Right lobe of liver (tissue), 6 donors: ENCODE measurements at regions not wholly inside any gene's neighbourhood (a gene's known extent, or its start where the extent isn't known, plus 50 kb on each side); places are given as distances from the start of the nearest gene placed in this dataset.

Source experiments
- ATAC-seq, 4 donors: fragments of 200-7000 bp; cut with Tn5 transposase; one replicate each; pipeline ENCODE4 v1.9.1; 2020; ENCODE audit warnings: mild to moderate bottlenecking in 4 of 4, moderate library complexity in 4 of 4
- DNase-seq, 3 donors: peaks; one replicate each; pipeline ENCODE4 v3.0.0-alpha.2; 2020
- H3K27ac ChIP-seq, 3 donors: fragments of 200-600 bp; one replicate each; pipeline ENCODE4 v1.8.0; 2022
- H3K27me3 ChIP-seq, 2 donors: fragments of 200-600 bp; one replicate each; pipeline ENCODE4 v1.8.0; 2022
- H3K36me3 ChIP-seq, 4 donors: fragments of 200-600 bp; sonication (generic) in 1 of 4; one replicate each; pipeline versions ENCODE4 v1.5.1 to v1.8.0; 2017 to 2022; ENCODE audit warnings: control low read depth in 1 of 4
- H3K4me1 ChIP-seq, 4 donors: fragments of 200-600 bp; sonication (generic) in 1 of 4; one replicate each; pipeline versions ENCODE4 v1.5.1 to v1.8.0; 2017 to 2022; ENCODE audit warnings: control low read depth in 1 of 4
- H3K4me3 ChIP-seq, 3 donors: fragments of 200-600 bp; one replicate each; pipeline ENCODE4 v1.8.0; 2022
- H3K9me3 ChIP-seq, 4 donors: fragments of 200-600 bp; sonication (generic) in 1 of 4; one replicate each; pipeline versions ENCODE4 v1.5.1 to v1.8.0; 2017 to 2022; ENCODE audit warnings: control low read depth in 1 of 4
- CTCF ChIP-seq, 4 donors: fragments of 200-600 bp in 3 of 4; fragments of 450-650 bp in 1 of 4; IDR thresholded peaks; one replicate each; pipeline versions ENCODE4 v1.5.1 to v1.8.0; 2016 to 2022; ENCODE audit warnings: antibody characterized with exemption in 4 of 4, mild to moderate bottlenecking in 2 of 4
- POLR2A ChIP-seq: fragments of 450-650 bp; IDR thresholded peaks from one replicate; pipeline ENCODE4 v1.6.1; 2017; ENCODE audit warnings: antibody characterized with exemption, mild to moderate bottlenecking
- whole genome bisulfite sequencing: methylation state at CpG from one replicate; pipeline ENCODE4 v1.1.6; 2018; ENCODE audit warnings: low coverage, low lambda C conversion rate; ENCODE audit not compliant: insufficient coverage; ENCODE audit errors: missing lambda C conversion rate; 5-methylcytosine and 5-hydroxymethylcytosine counted together
- intact Hi-C, 2 donors: fragments of 100-400 bp; cut with DNase I; formaldehyde crosslinking; loops; one replicate each; pipeline versions ENCODE4 v1.11.2 to v1.14.1; 2022
- donor health status: DM: no; HTN: yes; CAD: no.
- donor health status: DM: no; HTN: no; CAD: no.
- donor health status: DM: no; HTN: no; CAD: no.
- donor health status: DM: no; HTN: yes; CAD: no.
- donor health status: DM: no; HTN: yes; CAD: no.

- DNase-seq = no peak
- Histone ChIP-seq H3K4me1 (no peaks in the 10 kb centered on the region), H3K4me3 (no peak overlapping the region), H3K36me3 (no peaks in the 10 kb centered on the region), H3K9me3 (no peaks in the 10 kb centered on the region), H3K27ac (no peak overlapping the region), H3K27me3 (no peaks in the 10 kb centered on the region)
- no peak for TF ChIP-seq CTCF (IDR thresholded peaks at IDR 0.05)
- no peak for TF ChIP-seq POLR2A
- WGBS = 56% methylated on average over 5 of the region's 5 CpGs
- no peak for ATAC-seq
- intact Hi-C loops = no loop called here
Observed at GRCh38 chr7:47007471-47007870, 574.4 kb downstream of the TNS3 start.

GRCh38 chr7:47000561-47000960, 581.4 kb downstream of the TNS3 start:
- ATAC-seq (no peak), DNase-seq (no peak)
- H3K27ac ChIP-seq = no peak overlapping the region
- TF ChIP-seq POLR2A (no peak), CTCF (IDR thresholded peaks at IDR 0.05) (no peak)
- intact Hi-C loops = no loop called here
- H3K9me3 ChIP-seq = no peaks in the 10 kb centered on the region
- WGBS = 86% methylated on average over 1 of the region's 1 CpG
- no peaks in the 10 kb centered on the region for H3K27me3 ChIP-seq
- H3K4me1 ChIP-seq = no peaks in the 10 kb centered on the region
- H3K4me3 ChIP-seq = no peak overlapping the region
- H3K36me3 ChIP-seq = no peaks in the 10 kb centered on the region

- ATAC-seq = no peak
- intact Hi-C loops = no loop called here
- no peak overlapping the region for H3K27ac ChIP-seq
Observed at GRCh38 chr7:46999866-47000265, 582.0 kb downstream of the TNS3 start.

GRCh38 chr7:46996972-46997371, 584.9 kb downstream of the TNS3 start:
- Histone ChIP-seq H3K4me1 (no peaks in the 10 kb centered on the region), H3K4me3 (no peak overlapping the region), H3K27me3 (no peaks in the 10 kb centered on the region), H3K9me3 (no peaks in the 10 kb centered on the region), H3K27ac (no peak overlapping the region), H3K36me3 (no peaks in the 10 kb centered on the region)
- intact Hi-C loops = no loop called here
- 84% methylated on average over 3 of the region's 3 CpGs for WGBS
- TF ChIP-seq CTCF (IDR thresholded peaks at IDR 0.05) (no peak), POLR2A (no peak)
- DNase-seq (no peak), ATAC-seq (no peak)

More at GRCh38 chr7:46999866-47000265, 582.0 kb downstream of the TNS3 start:
- no peaks in the 10 kb centered on the region for H3K9me3 ChIP-seq
- no peak overlapping the region for H3K4me3 ChIP-seq
- no peak for DNase-seq
- TF ChIP-seq CTCF (IDR thresholded peaks at IDR 0.05) = no peak
- TF ChIP-seq POLR2A = no peak
- H3K27me3 ChIP-seq = no peaks in the 10 kb centered on the region
- H3K36me3 ChIP-seq = no peaks in the 10 kb centered on the region
- H3K4me1 ChIP-seq = no peaks in the 10 kb centered on the region

- WGBS = 51% methylated on average over 3 of the region's 3 CpGs
- no peaks in the 10 kb centered on the region for H3K36me3 ChIP-seq
- intact Hi-C loops = no loop called here
- no peaks in the 10 kb centered on the region for H3K4me1 ChIP-seq
- no peak overlapping the region for H3K4me3 ChIP-seq
- DNase-seq (no peak), ATAC-seq (peak in 1 of 4 donors; percentile 23)
- no peak overlapping the region for H3K27ac ChIP-seq
- H3K27me3 ChIP-seq = no peaks in the 10 kb centered on the region
- TF ChIP-seq CTCF (IDR thresholded peaks at IDR 0.05) = no peak
- no peak for TF ChIP-seq POLR2A
- no peaks in the 10 kb centered on the region for H3K9me3 ChIP-seq
Observed at GRCh38 chr7:46993396-46993795, 588.5 kb downstream of the TNS3 start.
